ENCODE measurements at regions not wholly inside any gene's neighbourhood (a gene's known extent, or its start where the extent isn't known, plus 50 kb on each side); places are given as distances from the start of the nearest gene placed in this dataset.

DNA sequence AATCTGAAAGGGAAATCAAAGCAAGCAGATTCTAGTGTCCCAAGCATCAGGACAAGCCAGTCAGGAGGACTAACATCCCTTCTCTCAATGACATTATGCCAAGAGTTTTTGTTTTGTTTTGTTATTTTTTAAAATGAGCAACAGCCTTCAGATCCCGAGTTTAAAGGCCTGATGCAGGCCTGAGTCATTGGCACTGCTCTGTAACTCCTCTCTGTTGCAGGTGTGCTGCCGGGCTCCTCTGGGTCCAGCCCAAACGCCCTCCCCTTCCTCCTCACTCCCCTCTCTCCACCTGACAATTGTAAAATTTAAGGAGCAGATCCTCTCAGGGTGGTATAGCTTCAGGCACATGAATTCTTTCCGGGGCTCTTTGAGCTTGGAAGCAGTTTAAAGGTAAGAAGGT is 502.0 kb downstream of the BMP2 start:
- in situ Hi-C loops (cut with MboI; ENCODE audit: low sequenced_read_pairs) (no loop called here), intact Hi-C loops (cut with micrococcal nuclease) (no loop called here), dilution Hi-C loops (cut with HindIII; ENCODE audit: low sequenced_read_pairs, unreplicated experiment) (no loop called here)
- Histone ChIP-seq H3K79me1 (ENCODE audit: low read depth in 1 of 2, low read length in 2 of 2) (no peaks in the 10 kb centered on the region), H3K23ac (ENCODE audit: low read depth, low read length) (no peak overlapping the region), H3K9me3 (ENCODE audit: control insufficient read depth, insufficient read depth, low read length) (no peaks in the 10 kb centered on the region), H2AFZ (replicated peaks; ENCODE audit: low read length, poor library complexity) (no peak overlapping the region), H2BK120ac (ENCODE audit: low read depth, low read length) (no peak overlapping the region), H4K20me1 (ENCODE audit: insufficient read depth, low read length) (no peaks in the 10 kb centered on the region), H4K91ac (ENCODE audit: insufficient read depth, low read depth, low read length) (no peak overlapping the region), H3K18ac (ENCODE audit: low read depth, low read length) (no peak overlapping the region), H4K8ac (ENCODE audit: low read depth in 2 of 2, low read length in 2 of 2) (no peak overlapping the region), H3K27me3 (ENCODE audit: control insufficient read depth, insufficient read depth, low read length) (no peaks in the 10 kb centered on the region), H4K5ac (ENCODE audit: low read depth, low read length) (no peak overlapping the region), H2BK20ac (ENCODE audit: low read depth, low read length) (no peak overlapping the region), H2BK15ac (ENCODE audit: low read depth, low read length) (no peak overlapping the region), H3K4me1 (ENCODE audit: control insufficient read depth, insufficient read depth, low read length) (no peaks in the 10 kb centered on the region), H3K56ac (ENCODE audit: extremely low read depth, insufficient read depth, low read length) (no peak overlapping the region), H3K4me2 (ENCODE audit: low read depth, low read length) (no peak overlapping the region), H2AK9ac (replicated peaks; ENCODE audit: low read depth, low read length, poor library complexity) (no peak overlapping the region), H3K14ac (replicated peaks; ENCODE audit: low read depth, low read length) (no peak overlapping the region), H3K36me3 (ENCODE audit: control insufficient read depth, insufficient read depth, low read length) (no peaks in the 10 kb centered on the region), H3K27ac (ENCODE audit: insufficient read depth, low read length) (no peak overlapping the region), H2AK5ac (ENCODE audit: low read depth, low read length) (no peak overlapping the region), H3K9me1 (ENCODE audit: insufficient read depth, low read length) (no peaks in the 10 kb centered on the region), H3K9ac (ENCODE audit: low read depth, low read length) (no peak overlapping the region), H3K4me3 (ENCODE audit: insufficient read depth, low read depth, low read length) (no peak overlapping the region), H2BK5ac (ENCODE audit: low read depth, low read length, poor library complexity, severe bottlenecking) (no peak overlapping the region), H3K4ac (ENCODE audit: low read depth, low read length) (no peak overlapping the region)
- no peak for TF ChIP-seq MAFK (IDR thresholded peaks at IDR 0.05; ENCODE audit: low read depth, low read length)
- no peak for TF ChIP-seq CEBPB (IDR thresholded peaks at IDR 0.05; ENCODE audit: low read depth, low read length)
- TF ChIP-seq CTCF (conservative IDR thresholded peaks at IDR 0.05; ENCODE audit: low read depth, low read length): no peak
- TF ChIP-seq POLR2A (IDR thresholded peaks at IDR 0.05; ENCODE audit: low read depth, low read length): no peak
- no TSS peak for BruUV-seq (replicated peaks)
- ATAC-seq (ENCODE audit: low read depth): no peak
- POLR2A ChIA-PET (ENCODE audit: unreplicated experiment): no interaction called here
- WGBS, 2 experiments (ENCODE audit: extremely low coverage in 2 of 2, insufficient read length in 1 of 2): no CpG with 5 or more reads among the region's 4 CpGs
- CTCF ChIA-PET: no interaction called here
- no peak for DNase-seq
